GM12892 (cell line): ENCODE measurements at regions not wholly inside any gene's neighbourhood (a gene's known extent, or its start where the extent isn't known, plus 50 kb on each side); places are given as distances from the start of the nearest gene placed in this dataset.

Experiments
- POLR2A ChIP-seq: IDR thresholded peaks from 2 replicates; pipeline ENCODE4 v1.6.1; 2011; ENCODE audit warnings: low read depth, low read length, control low read depth
- POLR2AphosphoS5 ChIP-seq: IDR thresholded peaks from 2 replicates; pipeline ENCODE4 v1.6.1; 2011; ENCODE audit warnings: low read depth, low read length, control low read depth
- TAF1 ChIP-seq: IDR thresholded peaks from 2 replicates; pipeline ENCODE4 v1.6.1; 2011; ENCODE audit warnings: low read depth, mild to moderate bottlenecking, control low read depth, low read length, borderline replicate concordance

- no peak for TF ChIP-seq POLR2A
- no peak for TF ChIP-seq POLR2AphosphoS5
- TF ChIP-seq TAF1, result no peak
These were observed 88.6 kb downstream of the GTPBP8 start for GRCh38 chr3:113079218-113079961.
